Mammary epithelial cell (primary cell): ENCODE measurements at regions not wholly inside any gene's neighbourhood (a gene's known extent, or its start where the extent isn't known, plus 50 kb on each side); places are given as distances from the start of the nearest gene placed in this dataset.
"Not testable (repeated sequence)": the region's sequence is repeated elsewhere in the genome, so short reads cannot be mapped to it uniquely, and the experiment has no call there.

Source experiments
- CTCF ChIP-seq, 2 donors: IDR thresholded peaks in 1 of 2; conservative IDR thresholded peaks in 1 of 2; 2 replicates each; pipeline ENCODE4 v1.5.1; 2011 to 2012; ENCODE audit warnings: inconsistent platforms in 2 of 2, low read length in 2 of 2, mild to moderate bottlenecking in 2 of 2, control low read depth in 1 of 2, low read depth in 1 of 2; ENCODE audit not compliant: insufficient read depth in 1 of 2; ENCODE audit errors: extremely low read depth in 1 of 2
- EZH2 ChIP-seq: IDR thresholded peaks from 2 replicates; pipeline ENCODE4 v1.6.1; 2012; ENCODE audit warnings: low read length, inconsistent platforms, borderline replicate concordance

- TF ChIP-seq CTCF (conservative IDR thresholded peaks at IDR 0.05 in 1 of 2, IDR thresholded peaks at IDR 0.05 in 1 of 2; ENCODE audit: extremely low read depth in 1 of 2, insufficient read depth in 1 of 2, low read depth in 1 of 2, low read length in 2 of 2); EZH2: not testable (repeated sequence)
These were observed 1020.1 kb upstream of the MANEA start for GRCh38 chr6:94557207-94557606.
